Fibroblast of skin of abdomen (primary cell): ENCODE measurements at regions not wholly inside any gene's neighbourhood (a gene's known extent, or its start where the extent isn't known, plus 50 kb on each side); places are given as distances from the start of the nearest gene placed in this dataset.
"Not testable (repeated sequence)": the region's sequence is repeated elsewhere in the genome, so short reads cannot be mapped to it uniquely, and the experiment has no call there.

Experiments used
- DNase-seq: peaks from one replicate; pipeline ENCODE4 v3.0.0-alpha.2; 2013

- DNase-seq = no peak
Observed at GRCh38 chr5:87741881-87742280, 329.2 kb upstream of the CCNH start.

- DNase-seq = no peak
Observed at GRCh38 chr5:87735923-87736322, 323.2 kb upstream of the CCNH start.

- no peak for DNase-seq
Observed at GRCh38 chr5:87733897-87734296, 321.2 kb upstream of the CCNH start.

GRCh38 chr5:87732875-87733768 lies 320.4 kb upstream of the CCNH start:
- no peak for DNase-seq

GRCh38 chr5:87729781-87730180 lies 317.1 kb upstream of the CCNH start:
- DNase-seq = no peak

GRCh38 chr5:87722286-87722685 lies 309.6 kb upstream of the CCNH start:
- DNase-seq = peak; percentile 1

- DNase-seq = not testable (repeated sequence)
Observed at GRCh38 chr5:87718224-87718925, 305.6 kb upstream of the CCNH start.

GRCh38 chr5:87717761-87718160 lies 305.0 kb upstream of the CCNH start:
- no peak for DNase-seq

GRCh38 chr5:87705876-87706275 lies 293.1 kb upstream of the CCNH start:
- DNase-seq = peak; percentile 4

GRCh38 chr5:87686975-87687374 lies 274.2 kb upstream of the CCNH start:
- no peak for DNase-seq

- DNase-seq = no peak
Observed at GRCh38 chr5:87686018-87686417, 273.3 kb upstream of the CCNH start.

- DNase-seq = no peak
Observed at GRCh38 chr5:87674235-87674634, 261.5 kb upstream of the CCNH start.

GRCh38 chr5:87671146-87671545 lies 258.4 kb upstream of the CCNH start:
- DNase-seq = no peak

- DNase-seq = no peak
Observed at GRCh38 chr5:87665166-87665565, 252.4 kb upstream of the CCNH start.

- DNase-seq = no peak
Observed at GRCh38 chr5:87661784-87662566, 249.2 kb upstream of the CCNH start.

- DNase-seq = no peak
Observed at GRCh38 chr5:87653242-87653641, 240.5 kb upstream of the CCNH start.

- DNase-seq = no peak
Observed at GRCh38 chr5:87650284-87650683, 237.6 kb upstream of the CCNH start.

- no peak for DNase-seq
Observed at GRCh38 chr5:87649455-87649854, 236.7 kb upstream of the CCNH start.

- DNase-seq = no peak
Observed at GRCh38 chr5:87645224-87645623, 232.5 kb upstream of the CCNH start.

GRCh38 chr5:87640902-87641301 lies 228.2 kb upstream of the CCNH start:
- DNase-seq = no peak

GRCh38 chr5:87627363-87627762 lies 214.6 kb upstream of the CCNH start:
- DNase-seq = no peak

- DNase-seq = no peak
Observed at GRCh38 chr5:87608385-87608784, 195.7 kb upstream of the CCNH start.

GRCh38 chr5:87605663-87606062 lies 192.9 kb upstream of the CCNH start:
- no peak for DNase-seq
